K562 (cell line): ENCODE measurements at regions not wholly inside any gene's neighbourhood (a gene's known extent, or its start where the extent isn't known, plus 50 kb on each side); places are given as distances from the start of the nearest gene placed in this dataset.

Experiments used
- ASH1L ChIP-seq: fragments of 450-650 bp; IDR thresholded peaks from 2 replicates; pipeline ENCODE4 v1.6.1; 2018; ENCODE audit warnings: borderline replicate concordance, mild to moderate bottlenecking, low read depth; ENCODE audit not compliant: partially characterized antibody
- FOXJ3 ChIP-seq: sonication (generic); formaldehyde crosslinking; IDR thresholded peaks from 2 replicates; pipeline ENCODE4 v1.4.0; 2020; ENCODE audit warnings: mild to moderate bottlenecking, missing genetic modification reagents
- MCM5 ChIP-seq: fragments of 450-650 bp; IDR thresholded peaks from 2 replicates; pipeline ENCODE4 v1.6.1; 2016; ENCODE audit warnings: low read depth
- MGA ChIP-seq: fragments of 450-650 bp; IDR thresholded peaks from 2 replicates; pipeline ENCODE4 v1.6.1; 2016; ENCODE audit warnings: mild to moderate bottlenecking, moderate library complexity
- NFE2L1 ChIP-seq: fragments of 450-650 bp; IDR thresholded peaks from 2 replicates; pipeline ENCODE4 v1.6.1; 2016; ENCODE audit warnings: missing genetic modification characterization, low read depth, mild to moderate bottlenecking, missing compliant biosample characterization, moderate library complexity, borderline replicate concordance
- NR4A1 ChIP-seq, 2 experiments: fragments of 250-450 bp in 1 of 2; fragments of 450-650 bp in 1 of 2; sonication (Bioruptor Pico) in 1 of 2; IDR thresholded peaks; 2 replicates each; pipeline versions ENCODE4 v1.4.0 to v1.6.1; 2016 to 2020; ENCODE audit warnings: mild to moderate bottlenecking in 2 of 2, missing compliant biosample characterization in 1 of 2, missing genetic modification characterization in 1 of 2, moderate library complexity in 1 of 2
- PURB ChIP-seq: sonication (generic); formaldehyde crosslinking; IDR thresholded peaks from 2 replicates; pipeline ENCODE4 v1.9.0; 2021; ENCODE audit warnings: low read depth, mild to moderate bottlenecking, missing genetic modification reagents
- REST ChIP-seq, 2 experiments: fragments of 450-650 bp; formaldehyde crosslinking in 1 of 2; IDR thresholded peaks; 2 replicates each; pipeline versions ENCODE4 v1.4.0 to v1.6.1; 2014 to 2020; ENCODE audit warnings: mild to moderate bottlenecking in 2 of 2, borderline replicate concordance in 1 of 2, low read depth in 1 of 2
- ZBED1 ChIP-seq: IDR thresholded peaks from 2 replicates; pipeline ENCODE4 v1.6.1; 2014

GRCh38 chr22:49128874-49129273, 698.8 kb downstream of the BRD1 start (continued):
- TF ChIP-seq MGA (no peak), FOXJ3 (CRISPR knock-in tag) (no peak), NFE2L1 (tag) (no peak), ZBED1 (no peak), ASH1L (no peak), PURB (no peak), REST (IDR thresholded peaks at IDR 0.05; ENCODE audit: borderline replicate concordance) (no peak), REST (CRISPR knock-in tag; IDR thresholded peaks at IDR 0.05; ENCODE audit: low read depth) (no peak), NR4A1 (CRISPR knock-in tag; IDR thresholded peaks at IDR 0.05) (no peak), NR4A1 (tag; IDR thresholded peaks at IDR 0.05) (no peak), MCM5 (no peak)
